Thymus (tissue), 11 donors: ENCODE measurements at regions not wholly inside any gene's neighbourhood (a gene's known extent, or its start where the extent isn't known, plus 50 kb on each side); places are given as distances from the start of the nearest gene placed in this dataset.
A peak's percentile ranks its signal among the peaks of the same experiment; 100 is the strongest.

Source experiments
- DNase-seq, 9 donors: peaks; one replicate each; pipeline ENCODE4 v3.0.0-alpha.2; 2013; ENCODE audit warnings: low spot score in 9 of 9, low read depth in 6 of 9, missing footprints in 1 of 9
- H3K27ac ChIP-seq, 2 donors: one replicate each; pipeline ENCODE4 v1.5.1; 2013; ENCODE audit warnings: control low read depth in 1 of 2, low read depth in 1 of 2, low read length in 1 of 2, mild to moderate bottlenecking in 1 of 2, moderate library complexity in 1 of 2
- H3K27me3 ChIP-seq, 2 donors: one replicate each; pipeline ENCODE4 v1.5.1; 2013; ENCODE audit warnings: low read length in 1 of 2; ENCODE audit not compliant: control insufficient read depth in 2 of 2, insufficient read depth in 1 of 2
- H3K36me3 ChIP-seq, 2 donors: one replicate each; pipeline ENCODE4 v1.5.1; 2013; ENCODE audit warnings: low read length in 1 of 2, mild to moderate bottlenecking in 1 of 2, moderate library complexity in 1 of 2; ENCODE audit not compliant: control insufficient read depth in 2 of 2, insufficient read depth in 2 of 2
- H3K4me1 ChIP-seq, 2 donors: one replicate each; pipeline ENCODE4 v1.5.1; 2013; ENCODE audit warnings: low read length in 2 of 2; ENCODE audit not compliant: control insufficient read depth in 2 of 2, insufficient read depth in 2 of 2
- H3K4me3 ChIP-seq, 2 donors: one replicate each; pipeline ENCODE4 v1.5.1; 2013; ENCODE audit warnings: low read length in 2 of 2, control low read depth in 1 of 2, mild to moderate bottlenecking in 1 of 2
- H3K9me3 ChIP-seq, 2 donors: one replicate each; pipeline ENCODE4 v1.5.1; 2013; ENCODE audit warnings: low read length in 1 of 2, mild to moderate bottlenecking in 1 of 2; ENCODE audit not compliant: control insufficient read depth in 2 of 2, insufficient read depth in 1 of 2
- WGBS: extraction: QIAGEN DNeasy Blood & Tissue Kit; methylation state at CpG from one replicate; pipeline ENCODE4 v1.1.7; 2013; 5-methylcytosine and 5-hydroxymethylcytosine counted together
- donor health status: healthy.

DNA sequence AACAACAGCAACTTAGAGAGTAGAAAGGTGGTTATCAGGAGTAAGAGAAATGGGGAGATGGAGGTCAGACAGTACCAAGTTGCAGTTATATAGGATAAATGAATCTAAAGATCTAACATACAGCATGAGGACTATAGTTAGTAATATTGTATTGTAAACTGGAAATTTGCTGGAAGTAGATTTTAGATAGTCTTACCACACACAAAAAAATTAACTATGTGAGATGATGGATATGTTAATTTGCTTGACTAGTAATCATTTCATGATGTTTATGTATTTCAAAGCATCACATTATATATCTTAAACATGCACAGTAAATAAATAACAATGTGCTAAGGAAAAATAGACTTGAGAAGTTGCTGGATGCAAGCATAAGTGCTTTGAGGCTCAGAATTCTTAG is 622.1 kb downstream of the CCDC171 start:
- Histone ChIP-seq H3K36me3 (no peaks in the 10 kb centered on the region), H3K27me3 (no peaks in the 10 kb centered on the region), H3K9me3 (no peaks in the 10 kb centered on the region), H3K4me1 (peaks cover 0 to 6% of the 10 kb centered on the region in 2 donors), H3K27ac (no peak overlapping the region), H3K4me3 (no peak overlapping the region)
- DNase-seq = no peak

DNA sequence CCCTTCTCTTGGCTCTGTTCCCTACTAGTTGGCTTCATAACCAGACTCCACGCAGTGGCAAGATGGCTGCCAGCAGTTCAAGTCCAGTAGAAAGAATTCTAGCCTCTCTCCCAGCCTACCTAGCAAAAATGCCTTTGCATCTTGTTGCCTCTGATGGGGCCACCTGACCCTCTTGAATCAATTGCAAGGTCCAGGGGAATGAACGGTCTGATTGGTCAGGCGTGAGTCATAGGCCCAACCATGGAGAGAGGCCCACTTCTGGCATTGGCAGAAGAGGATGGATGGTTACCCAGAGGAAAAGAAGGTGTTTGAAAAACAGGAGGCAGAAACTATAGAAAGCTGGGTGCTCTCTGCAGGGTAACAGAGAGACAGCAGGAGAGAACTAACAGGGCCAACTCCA is 622.6 kb downstream of the CCDC171 start:
- Histone ChIP-seq H3K9me3 (no peaks in the 10 kb centered on the region), H3K27ac (no peak overlapping the region), H3K4me1 (peaks cover 0 to 6% of the 10 kb centered on the region in 2 donors), H3K4me3 (no peak overlapping the region), H3K27me3 (no peaks in the 10 kb centered on the region), H3K36me3 (no peaks in the 10 kb centered on the region)
- DNase-seq = no peak
- WGBS = 95% methylated on average over 3 of the region's 3 CpGs

DNA sequence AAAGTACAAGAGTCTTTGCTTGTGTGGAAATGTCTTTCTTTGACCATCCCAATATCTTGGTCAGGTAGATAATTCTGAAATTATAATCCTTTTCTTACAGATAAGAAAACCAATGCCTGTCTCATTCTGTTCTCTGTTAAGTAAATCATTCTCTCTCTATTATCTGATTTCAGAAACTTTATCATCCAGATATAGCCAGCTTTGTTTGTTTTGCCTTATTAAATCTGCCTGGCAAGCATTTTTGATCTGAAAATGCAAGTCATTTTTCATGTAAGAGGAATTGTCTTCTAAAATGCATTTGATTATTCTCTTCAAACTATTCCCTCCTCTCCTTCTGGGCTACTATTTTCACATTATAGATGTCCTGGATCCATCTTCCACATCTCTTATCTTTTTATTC is 625.5 kb downstream of the CCDC171 start:
- no peaks in the 10 kb centered on the region for H3K27me3 ChIP-seq
- no peak overlapping the region for H3K4me3 ChIP-seq
- no peaks in the 10 kb centered on the region for H3K9me3 ChIP-seq
- no peaks in the 10 kb centered on the region for H3K36me3 ChIP-seq
- no peak for DNase-seq
- no peak overlapping the region for H3K27ac ChIP-seq
- H3K4me1 ChIP-seq = peaks cover 0 to 6% of the 10 kb centered on the region in 2 donors

DNA sequence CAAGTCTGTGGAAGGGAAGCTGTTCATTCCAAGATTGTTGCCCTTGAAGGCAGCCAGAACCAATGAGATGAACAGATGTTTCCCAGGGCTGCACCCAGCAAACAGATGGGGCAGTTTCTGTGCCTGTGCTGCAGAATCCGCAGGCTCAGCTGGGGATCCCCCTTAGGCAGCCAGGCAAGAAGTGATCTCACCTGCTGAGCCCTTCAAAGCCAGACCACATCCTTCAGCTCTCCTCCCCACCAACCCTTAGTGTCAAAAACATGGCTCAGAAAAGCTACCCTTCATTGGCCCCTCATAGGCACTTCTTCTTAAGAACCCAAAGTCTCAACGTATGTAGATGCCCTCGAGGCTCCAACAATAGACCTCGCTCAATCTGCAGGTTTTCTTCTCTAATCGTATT is 626.7 kb downstream of the CCDC171 start:
- no peaks in the 10 kb centered on the region for H3K27me3 ChIP-seq
- DNase-seq = peak in 8 of 9 donors; percentile 9 to 79 (median 44)
- H3K4me3 ChIP-seq = no peak overlapping the region
- H3K4me1 ChIP-seq = peaks cover 0 to 6% of the 10 kb centered on the region in 2 donors
- 89% methylated on average over 5 of the region's 5 CpGs for WGBS
- no peak overlapping the region for H3K27ac ChIP-seq
- H3K36me3 ChIP-seq = no peaks in the 10 kb centered on the region
- H3K9me3 ChIP-seq = no peaks in the 10 kb centered on the region

DNA sequence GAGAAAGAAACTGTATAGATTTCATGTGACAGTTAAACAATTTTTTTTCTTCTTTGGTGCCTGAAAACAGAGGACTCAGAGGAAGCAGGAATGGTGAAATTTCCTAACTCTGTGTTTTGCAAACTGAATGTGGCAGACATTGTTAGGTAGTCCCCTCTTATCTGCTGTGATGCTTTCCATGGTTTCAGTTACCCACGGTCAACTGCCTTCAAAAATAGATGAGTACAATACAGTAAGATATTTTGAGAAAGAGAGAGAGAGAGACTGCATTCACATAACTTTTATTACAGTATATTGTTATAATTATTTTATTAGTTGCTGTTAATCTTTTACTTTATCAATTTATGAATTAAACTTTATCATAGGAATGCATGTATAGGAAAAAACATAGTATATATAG is 627.2 kb downstream of the CCDC171 start:
- DNase-seq = no peak
- Histone ChIP-seq H3K4me3 (no peak overlapping the region), H3K27me3 (no peaks in the 10 kb centered on the region), H3K4me1 (peaks cover 0 to 6% of the 10 kb centered on the region in 2 donors), H3K36me3 (no peaks in the 10 kb centered on the region), H3K9me3 (peaks cover 0 to 3% of the 10 kb centered on the region in 2 donors), H3K27ac (no peak overlapping the region)
- WGBS = 94% methylated on average over 1 of the region's 1 CpG

DNA sequence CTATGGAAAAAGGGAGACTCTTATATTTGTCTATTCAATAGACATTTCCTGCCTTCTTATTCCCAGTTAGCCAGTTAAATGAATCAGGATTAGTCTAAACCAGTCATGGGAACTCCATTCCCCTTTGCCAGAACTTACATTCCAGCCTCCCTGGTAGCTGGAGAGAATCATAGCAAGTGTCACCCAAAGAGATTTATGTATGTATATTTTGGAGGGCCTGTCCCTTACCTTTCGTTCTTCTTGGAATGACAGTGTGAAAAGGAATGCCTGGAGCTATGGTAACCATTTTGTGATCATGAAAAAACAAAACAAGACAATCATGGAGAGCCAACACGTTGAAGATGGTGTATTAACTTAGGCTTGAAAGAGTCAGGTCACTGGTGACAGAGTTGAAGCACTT is 627.7 kb downstream of the CCDC171 start:
- DNase-seq = no peak
- H3K27me3 ChIP-seq = no peaks in the 10 kb centered on the region
- peaks cover 0 to 6% of the 10 kb centered on the region in 2 donors for H3K9me3 ChIP-seq
- H3K27ac ChIP-seq = no peak overlapping the region
- H3K4me1 ChIP-seq = peaks cover 0 to 6% of the 10 kb centered on the region in 2 donors
- H3K36me3 ChIP-seq = no peaks in the 10 kb centered on the region
- no peak overlapping the region for H3K4me3 ChIP-seq
- 83% methylated on average over 2 of the region's 2 CpGs for WGBS

DNA sequence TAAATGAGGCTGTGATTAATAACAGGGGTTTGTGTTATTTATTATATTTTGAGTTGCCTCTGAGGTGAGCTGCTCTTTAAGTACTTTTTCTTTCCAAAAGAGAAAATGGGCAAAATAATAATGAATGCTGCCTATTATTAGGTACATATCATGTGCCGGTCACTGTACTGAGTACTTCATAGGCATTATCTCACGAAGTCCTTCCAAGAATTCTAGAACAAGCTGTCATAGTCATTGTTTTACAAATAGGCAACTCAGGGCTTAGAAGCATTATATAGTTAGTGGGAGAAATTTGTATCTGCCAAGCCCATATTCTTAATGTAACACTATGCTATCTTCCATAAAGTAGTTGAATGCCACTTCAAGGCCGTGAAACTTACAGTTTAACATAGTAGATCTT is 628.7 kb downstream of the CCDC171 start:
- H3K9me3 ChIP-seq = peaks cover 0 to 6% of the 10 kb centered on the region in 2 donors
- 98% methylated on average over 3 of the region's 3 CpGs for WGBS
- no peak overlapping the region for H3K4me3 ChIP-seq
- peaks cover 0 to 6% of the 10 kb centered on the region in 2 donors for H3K4me1 ChIP-seq
- DNase-seq = no peak
- H3K27ac ChIP-seq = no peak overlapping the region
- no peaks in the 10 kb centered on the region for H3K27me3 ChIP-seq
- H3K36me3 ChIP-seq = no peaks in the 10 kb centered on the region

DNA sequence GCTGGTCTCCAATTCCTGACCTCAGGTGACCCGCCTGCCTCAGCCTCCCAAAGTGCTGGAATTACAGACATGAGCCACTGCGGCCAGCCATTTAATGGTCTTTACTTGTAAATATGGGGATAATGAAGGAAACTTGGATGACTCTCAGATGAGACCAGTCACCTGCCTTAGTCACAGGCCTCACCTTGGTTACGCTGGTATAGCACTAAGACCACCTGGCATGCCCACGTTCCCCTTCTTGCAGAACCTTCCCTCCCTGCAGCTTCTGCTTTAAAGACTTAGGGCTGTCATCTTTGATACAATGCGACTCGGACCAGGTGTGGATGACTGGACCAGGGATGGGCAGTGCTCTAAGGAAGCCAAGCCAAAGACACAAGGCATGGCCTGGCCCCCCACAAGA is 629.9 kb downstream of the CCDC171 start:
- Histone ChIP-seq H3K4me1 (peaks cover 0 to 6% of the 10 kb centered on the region in 2 donors), H3K9me3 (peaks cover 0 to 6% of the 10 kb centered on the region in 2 donors), H3K27me3 (no peaks in the 10 kb centered on the region), H3K27ac (no peak overlapping the region), H3K36me3 (no peaks in the 10 kb centered on the region), H3K4me3 (no peak overlapping the region)
- no peak for DNase-seq
- 98% methylated on average over 6 of the region's 6 CpGs for WGBS

DNA sequence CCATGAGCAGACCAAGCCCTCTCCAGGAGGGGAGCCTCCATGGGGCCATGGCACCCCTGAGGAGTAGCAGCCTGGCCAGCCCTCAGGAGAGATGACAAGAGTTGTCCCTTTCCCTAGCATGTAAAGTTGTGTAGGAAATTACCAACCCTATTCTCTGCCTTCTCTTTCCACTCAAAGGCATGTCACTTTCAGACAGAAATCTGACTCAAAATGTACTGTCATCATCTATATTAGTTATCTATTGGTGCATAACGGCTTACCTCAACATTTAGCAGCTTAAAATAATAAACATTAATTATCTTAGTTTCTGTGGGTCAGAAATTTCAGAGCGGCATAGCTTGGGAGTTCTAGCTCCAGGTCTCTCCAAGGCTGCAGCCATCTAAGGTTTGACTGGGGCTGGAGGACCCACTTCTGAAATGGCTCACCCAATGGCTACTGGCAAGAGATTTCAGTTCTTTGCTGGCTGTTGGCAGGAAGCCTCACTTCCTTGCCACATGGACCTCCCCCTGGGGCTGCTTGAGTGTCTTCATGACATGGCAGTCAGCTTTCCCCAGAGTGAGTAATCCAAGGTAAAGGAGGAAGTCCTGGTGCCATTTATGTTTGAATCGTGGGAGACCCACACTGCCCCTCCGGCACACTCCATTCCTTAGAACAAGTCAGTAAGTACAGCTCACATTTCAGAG is 632.3 kb downstream of the CCDC171 start:
- 98% methylated on average over 4 of the region's 4 CpGs for WGBS
- no peaks in the 10 kb centered on the region for H3K4me1 ChIP-seq
- H3K36me3 ChIP-seq = no peaks in the 10 kb centered on the region

More for the DNA sequence above, 632.3 kb downstream of the CCDC171 start:
- Histone ChIP-seq H3K4me3 (no peak overlapping the region), H3K27me3 (no peaks in the 10 kb centered on the region), H3K9me3 (peaks cover 0 to 6% of the 10 kb centered on the region in 2 donors), H3K27ac (no peak overlapping the region)
- no peak for DNase-seq
